Neural crest cell (in vitro differentiated cells): ENCODE measurements at regions not wholly inside any gene's neighbourhood (a gene's known extent, or its start where the extent isn't known, plus 50 kb on each side); places are given as distances from the start of the nearest gene placed in this dataset.

Experiments used
- DNase-seq: peaks from one replicate; pipeline ENCODE4 v3.0.0; 2021; ENCODE audit warnings: low read depth, mixed read lengths, low spot score
- H3K27ac Mint-ChIP-seq: one replicate; pipeline ENCODE4 v1.8.0; 2021; ENCODE audit warnings: mild to moderate bottlenecking, mixed read lengths; ENCODE audit not compliant: unreplicated experiment
- H3K27me3 Mint-ChIP-seq: 2 replicates; pipeline ENCODE4 v1.8.0; 2021; ENCODE audit warnings: low read depth, mild to moderate bottlenecking, mixed read lengths
- H3K36me3 Mint-ChIP-seq: 2 replicates; pipeline ENCODE4 v1.8.0; 2021; ENCODE audit warnings: low read depth, mild to moderate bottlenecking, mixed read lengths
- H3K4me1 Mint-ChIP-seq: 2 replicates; pipeline ENCODE4 v1.8.0; 2021; ENCODE audit warnings: mixed read lengths
- H3K4me3 Mint-ChIP-seq: one replicate; pipeline ENCODE4 v1.8.0; 2021; ENCODE audit warnings: mild to moderate bottlenecking, mixed read lengths
- H3K9me3 Mint-ChIP-seq: 2 replicates; pipeline ENCODE4 v1.8.0; 2021; ENCODE audit warnings: mixed read lengths
- TF ChIP-seq, protein P1 (sequence below): fragments of 200-600 bp; sonication (generic); conservative IDR thresholded peaks from 2 replicates; pipeline ENCODE4 v1.5.0; 2021; ENCODE audit warnings: antibody characterized with exemption, mild to moderate bottlenecking

- H3K4me3 Mint-ChIP-seq = no peak overlapping the region
- H3K4me1 Mint-ChIP-seq = peaks cover 9% of the 10 kb centered on the region
- H3K36me3 Mint-ChIP-seq = no peaks in the 10 kb centered on the region
- no peaks in the 10 kb centered on the region for H3K27me3 Mint-ChIP-seq
- H3K9me3 Mint-ChIP-seq = peaks cover 12% of the 10 kb centered on the region
- H3K27ac Mint-ChIP-seq = no peak overlapping the region
- no peak for DNase-seq
- TF ChIP-seq, protein P1, sequence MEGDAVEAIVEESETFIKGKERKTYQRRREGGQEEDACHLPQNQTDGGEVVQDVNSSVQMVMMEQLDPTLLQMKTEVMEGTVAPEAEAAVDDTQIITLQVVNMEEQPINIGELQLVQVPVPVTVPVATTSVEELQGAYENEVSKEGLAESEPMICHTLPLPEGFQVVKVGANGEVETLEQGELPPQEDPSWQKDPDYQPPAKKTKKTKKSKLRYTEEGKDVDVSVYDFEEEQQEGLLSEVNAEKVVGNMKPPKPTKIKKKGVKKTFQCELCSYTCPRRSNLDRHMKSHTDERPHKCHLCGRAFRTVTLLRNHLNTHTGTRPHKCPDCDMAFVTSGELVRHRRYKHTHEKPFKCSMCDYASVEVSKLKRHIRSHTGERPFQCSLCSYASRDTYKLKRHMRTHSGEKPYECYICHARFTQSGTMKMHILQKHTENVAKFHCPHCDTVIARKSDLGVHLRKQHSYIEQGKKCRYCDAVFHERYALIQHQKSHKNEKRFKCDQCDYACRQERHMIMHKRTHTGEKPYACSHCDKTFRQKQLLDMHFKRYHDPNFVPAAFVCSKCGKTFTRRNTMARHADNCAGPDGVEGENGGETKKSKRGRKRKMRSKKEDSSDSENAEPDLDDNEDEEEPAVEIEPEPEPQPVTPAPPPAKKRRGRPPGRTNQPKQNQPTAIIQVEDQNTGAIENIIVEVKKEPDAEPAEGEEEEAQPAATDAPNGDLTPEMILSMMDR = no peak
Measured at GRCh38 chr11:91805293-91805692, 419.3 kb upstream of the FAT3 start.

GRCh38 chr11:91804042-91804441 is 420.6 kb upstream of the FAT3 start:
- Mint-ChIP-seq H3K4me3 (no peak overlapping the region), H3K9me3 (peaks cover 11% of the 10 kb centered on the region), H3K4me1 (peaks cover 9% of the 10 kb centered on the region), H3K27me3 (no peaks in the 10 kb centered on the region), H3K27ac (no peak overlapping the region), H3K36me3 (no peaks in the 10 kb centered on the region)
- DNase-seq = no peak
- TF ChIP-seq, protein P1 = no peak

DNA sequence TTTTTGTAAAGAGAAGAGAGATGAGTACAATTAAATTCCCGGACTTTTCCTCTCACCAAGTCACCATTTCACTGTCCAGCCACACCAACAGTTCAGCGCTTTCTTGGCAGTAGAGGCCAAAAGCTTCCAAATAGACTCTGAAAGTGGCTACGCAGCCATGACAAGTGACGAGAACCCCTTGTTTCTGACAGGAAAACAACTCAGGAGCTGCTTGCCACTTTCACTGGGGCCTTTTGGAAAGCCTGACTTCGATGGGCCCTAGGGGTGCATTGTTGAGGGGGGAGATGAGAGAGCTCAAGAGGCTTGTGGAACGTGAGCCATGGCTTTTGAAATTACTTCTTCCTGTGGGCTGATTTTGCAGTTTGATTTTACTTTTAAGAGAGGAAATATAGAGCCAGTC is 422.1 kb upstream of the FAT3 start:
- Mint-ChIP-seq H3K36me3 (no peaks in the 10 kb centered on the region), H3K27ac (no peak overlapping the region), H3K27me3 (no peaks in the 10 kb centered on the region), H3K9me3 (peaks cover 6% of the 10 kb centered on the region), H3K4me1 (peaks cover 9% of the 10 kb centered on the region), H3K4me3 (no peak overlapping the region)
- no peak for DNase-seq
- TF ChIP-seq, protein P1 = no peak

DNA sequence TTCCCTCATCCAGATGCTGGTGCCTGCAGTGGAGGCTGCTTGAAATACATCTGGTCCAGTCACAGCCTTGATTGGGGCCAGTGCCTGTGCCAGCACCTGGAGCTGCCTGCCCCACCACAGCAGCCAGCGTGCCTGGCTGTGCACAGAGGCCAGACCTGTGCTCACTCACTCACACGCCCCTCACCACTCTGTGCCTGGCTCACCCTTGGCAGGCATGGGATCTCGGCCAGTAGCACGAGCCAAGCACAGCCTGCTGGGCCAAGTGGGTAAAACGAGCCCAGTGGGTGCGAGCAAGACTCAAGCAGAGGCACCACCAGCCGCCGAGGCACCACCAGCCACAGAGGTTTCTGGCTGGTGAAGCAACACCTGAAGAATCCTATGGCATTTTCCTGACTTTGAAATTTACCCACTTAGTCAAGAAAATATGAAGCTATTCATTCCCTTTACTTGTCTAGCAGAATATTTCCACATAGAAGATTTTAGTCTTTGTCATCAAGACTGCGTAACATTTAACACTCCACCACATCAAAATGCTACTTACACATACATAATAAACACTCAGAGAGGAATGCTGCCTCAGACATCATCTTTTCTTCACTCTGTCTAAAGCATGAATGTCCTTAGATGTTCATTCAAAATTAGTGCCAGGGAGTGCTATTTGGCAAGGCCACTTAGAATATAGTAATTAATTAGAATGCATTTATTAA is 424.3 kb upstream of the FAT3 start:
- no peaks in the 10 kb centered on the region for H3K36me3 Mint-ChIP-seq
- TF ChIP-seq, protein P1 = no peak
- H3K4me3 Mint-ChIP-seq = no peak overlapping the region
- no peak overlapping the region for H3K27ac Mint-ChIP-seq
- no peaks in the 10 kb centered on the region for H3K27me3 Mint-ChIP-seq
- no peak for DNase-seq
- H3K9me3 Mint-ChIP-seq = peaks cover 2% of the 10 kb centered on the region
- peaks cover 9% of the 10 kb centered on the region for H3K4me1 Mint-ChIP-seq

DNA sequence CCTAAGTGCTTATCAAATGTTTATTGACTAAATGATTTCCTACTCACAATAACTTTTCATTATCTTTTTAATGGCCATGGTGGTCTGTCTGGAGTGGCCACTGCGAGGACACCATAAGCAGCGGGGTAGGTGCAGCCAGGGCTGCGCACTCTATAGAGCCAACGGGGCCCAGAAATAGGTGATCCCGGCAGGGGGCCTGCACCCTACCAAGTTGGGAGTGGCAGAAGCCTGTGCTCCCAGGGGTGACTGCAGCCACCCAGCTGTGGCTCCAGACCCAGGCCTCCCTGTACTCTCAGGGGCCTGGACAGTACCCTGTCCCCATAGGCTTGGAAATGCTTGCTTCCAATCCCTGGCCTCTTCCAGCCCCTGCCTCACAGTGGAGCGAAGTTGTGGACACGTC is 426.4 kb upstream of the FAT3 start:
- Mint-ChIP-seq H3K36me3 (no peaks in the 10 kb centered on the region), H3K27ac (peak overlapping the region; percentile 67), H3K4me3 (no peak overlapping the region), H3K4me1 (peaks cover 3% of the 10 kb centered on the region), H3K27me3 (no peaks in the 10 kb centered on the region), H3K9me3 (peaks cover 2% of the 10 kb centered on the region)
- TF ChIP-seq, protein P1 = no peak
- no peak for DNase-seq
